ENCODE measurements at regions not wholly inside any gene's neighbourhood (a gene's known extent, or its start where the extent isn't known, plus 50 kb on each side); places are given as distances from the start of the nearest gene placed in this dataset.

GRCh38 chr4:176525576-176525975 is 205.8 kb downstream of the SPCS3 start:
- Histone ChIP-seq H3K4me3 (ENCODE audit: low read length) (no peak overlapping the region), H2AFZ (ENCODE audit: low read length) (no peak overlapping the region), H3K4me2 (ENCODE audit: low read depth, low read length) (no peak overlapping the region), H3K4me1 (ENCODE audit: low read length) (no peaks in the 10 kb centered on the region), H3K79me2 (ENCODE audit: low read length) (no peaks in the 10 kb centered on the region), H3K9ac (ENCODE audit: low read length) (no peak overlapping the region), H3K36me3 (replicated peaks; ENCODE audit: insufficient read depth, low read length) (no peaks in the 10 kb centered on the region), H3K27me3 (replicated peaks; ENCODE audit: insufficient read depth, low read length) (no peaks in the 10 kb centered on the region), H3K9me2 (replicated peaks; ENCODE audit: insufficient read depth, low read length) (no peaks in the 10 kb centered on the region), H3K27ac (ENCODE audit: low read length) (no peak overlapping the region), H3F3A (ENCODE audit: insufficient read depth, low read length) (no peaks in the 10 kb centered on the region), H3K9me3 (replicated peaks; ENCODE audit: insufficient read depth, low read length) (no peaks in the 10 kb centered on the region), H4K20me1 (ENCODE audit: insufficient read depth, low read length) (no peaks in the 10 kb centered on the region)
- no peak for DNase-seq
- TF ChIP-seq EZH2 (optimal IDR thresholded peaks at IDR 0.05; ENCODE audit: low read depth, low read length), result no peak
- no peak for TF ChIP-seq EZH2phosphoT487 (IDR thresholded peaks at IDR 0.05; ENCODE audit: low read length)
- no peak for TF ChIP-seq CTCF (IDR thresholded peaks at IDR 0.05; ENCODE audit: low read length)

- Histone ChIP-seq H3K9me2 (replicated peaks; ENCODE audit: insufficient read depth, low read length) (no peaks in the 10 kb centered on the region), H3K79me2 (ENCODE audit: low read length) (no peaks in the 10 kb centered on the region), H3K27ac (ENCODE audit: low read length) (no peak overlapping the region), H3K4me1 (ENCODE audit: low read length) (no peaks in the 10 kb centered on the region), H3K4me2 (ENCODE audit: low read depth, low read length) (no peak overlapping the region), H3K27me3 (replicated peaks; ENCODE audit: insufficient read depth, low read length) (no peaks in the 10 kb centered on the region), H3K36me3 (replicated peaks; ENCODE audit: insufficient read depth, low read length) (no peaks in the 10 kb centered on the region), H4K20me1 (ENCODE audit: insufficient read depth, low read length) (no peaks in the 10 kb centered on the region), H3K4me3 (ENCODE audit: low read length) (no peak overlapping the region), H2AFZ (ENCODE audit: low read length) (no peak overlapping the region), H3K9me3 (replicated peaks; ENCODE audit: insufficient read depth, low read length) (no peaks in the 10 kb centered on the region), H3F3A (ENCODE audit: insufficient read depth, low read length) (no peaks in the 10 kb centered on the region), H3K9ac (ENCODE audit: low read length) (no peak overlapping the region)
- no peak for DNase-seq
- TF ChIP-seq EZH2 (optimal IDR thresholded peaks at IDR 0.05; ENCODE audit: low read depth, low read length) (no peak), EZH2phosphoT487 (IDR thresholded peaks at IDR 0.05; ENCODE audit: low read length) (no peak), CTCF (IDR thresholded peaks at IDR 0.05; ENCODE audit: low read length) (no peak)
Measured at GRCh38 chr4:176526704-176527103, 206.9 kb downstream of the SPCS3 start.

GRCh38 chr4:176529574-176529973 is 209.8 kb downstream of the SPCS3 start:
- no peaks in the 10 kb centered on the region for H4K20me1 ChIP-seq (ENCODE audit: insufficient read depth, low read length)
- no peaks in the 10 kb centered on the region for H3K36me3 ChIP-seq (replicated peaks; ENCODE audit: insufficient read depth, low read length)

More at GRCh38 chr4:176529574-176529973, 209.8 kb downstream of the SPCS3 start:
- Histone ChIP-seq H3K27me3 (replicated peaks; ENCODE audit: insufficient read depth, low read length) (no peaks in the 10 kb centered on the region), H3K79me2 (ENCODE audit: low read length) (no peaks in the 10 kb centered on the region), H3F3A (ENCODE audit: insufficient read depth, low read length) (no peaks in the 10 kb centered on the region), H3K4me3 (ENCODE audit: low read length) (no peak overlapping the region), H3K27ac (ENCODE audit: low read length) (no peak overlapping the region), H3K4me1 (ENCODE audit: low read length) (no peaks in the 10 kb centered on the region), H3K4me2 (ENCODE audit: low read depth, low read length) (no peak overlapping the region), H3K9ac (ENCODE audit: low read length) (no peak overlapping the region), H2AFZ (ENCODE audit: low read length) (no peak overlapping the region), H3K9me2 (replicated peaks; ENCODE audit: insufficient read depth, low read length) (no peaks in the 10 kb centered on the region), H3K9me3 (replicated peaks; ENCODE audit: insufficient read depth, low read length) (no peaks in the 10 kb centered on the region)
- no peak for TF ChIP-seq EZH2phosphoT487 (IDR thresholded peaks at IDR 0.05; ENCODE audit: low read length)
- TF ChIP-seq EZH2 (optimal IDR thresholded peaks at IDR 0.05; ENCODE audit: low read depth, low read length), result no peak
- no peak for TF ChIP-seq CTCF (IDR thresholded peaks at IDR 0.05; ENCODE audit: low read length)
- DNase-seq, result no peak
